K562 (cell line): ENCODE measurements at regions not wholly inside any gene's neighbourhood (a gene's known extent, or its start where the extent isn't known, plus 50 kb on each side); places are given as distances from the start of the nearest gene placed in this dataset.

ENCODE experiments used
- ATAC-seq: fragments of 200-7000 bp; cut with Tn5 transposase; 3 replicates; pipeline ENCODE4 v1.9.1; 2020; ENCODE audit warnings: moderate library complexity
- BruUV-seq: library from RNA; stranded (reverse); fragments of 400-500 nt; replicated peaks from 2 replicates; lab custom pipeline; 2021; lab: Mats Ljungman, UMichigan
- CTCF ChIA-PET: fragments of 300-600 bp; formaldehyde crosslinking; extraction: SDS; loops from one replicate; lab custom pipeline; 2021; ENCODE audit warnings: low intra/inter-chr PET ratio; lab: Yijun Ruan, JAX
- POLR2A ChIA-PET: fragments of 300-600, 350-650 bp; sonication (Branson Sonifier 250); formaldehyde crosslinking; extraction: SDS; loops from one replicate; lab custom pipeline; 2021; ENCODE audit warnings: antibody characterized with exemption, inconsistent platforms; lab: Yijun Ruan, JAX
- DNase-seq, 4 experiments: peaks; one replicate each; pipeline versions ENCODE4 v3.0.0 to v3.0.0-alpha.2; 2011 to 2018; ENCODE audit warnings: low spot score in 3 of 4, mixed read lengths in 3 of 4; ENCODE audit errors: extremely low read depth in 1 of 4
- FAIRE-seq: peaks from 2 replicates; lab custom pipeline; 2011; peaks lifted over from hg19 to GRCh38; lab: Jason Lieb, UNC
- H2AFZ ChIP-seq: 2 replicates; pipeline ENCODE4 v1.6.0; 2011; ENCODE audit warnings: low read depth, low read length, control low read depth, inconsistent platforms
- H3K27ac ChIP-seq: fragments of 200-600 bp; 3 replicates; pipeline ENCODE4 v1.8.0; 2011; ENCODE audit warnings: low read depth, mild to moderate bottlenecking, control low read depth, inconsistent platforms, low read length, moderate library complexity, mixed read lengths; ENCODE audit errors: extremely low read depth
- H3K27me3 ChIP-seq, 2 experiments: fragments of 300-600 bp in 1 of 2; 2 replicates in 1 of 2; 3 replicates in 1 of 2; pipeline versions ENCODE4 v1.6.0 to v1.8.0; 2011; ENCODE audit warnings: inconsistent platforms in 2 of 2, low read length in 2 of 2, mild to moderate bottlenecking in 1 of 2, mixed read lengths in 1 of 2, moderate library complexity in 1 of 2; ENCODE audit not compliant: control insufficient read depth in 2 of 2, insufficient read depth in 2 of 2
- H3K36me3 ChIP-seq: fragments of 300-600 bp; 3 replicates; pipeline ENCODE4 v1.8.0; 2011; ENCODE audit warnings: mild to moderate bottlenecking, low read length, inconsistent platforms; ENCODE audit not compliant: control insufficient read depth, insufficient read depth
- H3K4me1 ChIP-seq, 2 experiments: fragments of 200-600 bp in 1 of 2; replicated peaks in 1 of 2; 2 replicates in 1 of 2; 3 replicates in 1 of 2; pipeline versions ENCODE4 v1.5.1 to v1.8.0; 2011; ENCODE audit warnings: inconsistent platforms in 2 of 2, low read length in 2 of 2, mild to moderate bottlenecking in 1 of 2, mixed read lengths in 1 of 2, moderate library complexity in 1 of 2; ENCODE audit not compliant: control insufficient read depth in 2 of 2, insufficient read depth in 2 of 2
- H3K4me2 ChIP-seq: 2 replicates; pipeline ENCODE4 v1.6.1; 2011; ENCODE audit warnings: low read length, control low read depth, inconsistent platforms, mixed read lengths; ENCODE audit not compliant: insufficient read depth
- H3K4me3 ChIP-seq: fragments of 200-600 bp; sonication (generic), shearing (Covaris generic); 2 replicates; pipeline ENCODE4 v1.5.1; 2016; ENCODE audit warnings: control low read depth, inconsistent platforms
- H3K79me2 ChIP-seq: fragments of 200-600 bp; 3 replicates; pipeline ENCODE4 v1.8.0; 2011; ENCODE audit warnings: low read length, inconsistent platforms; ENCODE audit not compliant: control insufficient read depth, insufficient read depth
- H3K9ac ChIP-seq, 2 experiments: 2 replicates each; pipeline versions ENCODE4 v1.6.0 to v1.6.1; 2011; ENCODE audit warnings: low read depth in 2 of 2, low read length in 2 of 2, control low read depth in 1 of 2, inconsistent platforms in 1 of 2, mild to moderate bottlenecking in 1 of 2, mixed read lengths in 1 of 2; ENCODE audit not compliant: insufficient read depth in 1 of 2
- H3K9me1 ChIP-seq: one replicate; pipeline ENCODE4 v1.6.0; 2011; ENCODE audit warnings: inconsistent platforms, mild to moderate bottlenecking, low read length, moderate library complexity; ENCODE audit not compliant: control insufficient read depth, insufficient read depth
- H3K9me3 ChIP-seq: replicated peaks from 2 replicates; pipeline ENCODE4 v1.5.1; 2011; ENCODE audit warnings: low read depth, low read length, inconsistent platforms; ENCODE audit not compliant: control insufficient read depth, insufficient read depth
- H4K20me1 ChIP-seq: replicated peaks from 2 replicates; pipeline ENCODE4 v1.6.1; 2011; ENCODE audit warnings: low read length, inconsistent platforms, mixed read lengths; ENCODE audit not compliant: control insufficient read depth, insufficient read depth
- ARID2 ChIP-seq: fragments of 450-650 bp; IDR thresholded peaks from 2 replicates; pipeline ENCODE4 v1.6.1; 2017; ENCODE audit warnings: antibody characterized with exemption, mild to moderate bottlenecking
- CBFA2T3 ChIP-seq: fragments of 450-650 bp; IDR thresholded peaks from 2 replicates; pipeline ENCODE4 v1.6.1; 2017
- CCNT2 ChIP-seq: IDR thresholded peaks from 2 replicates; pipeline ENCODE4 v1.6.1; 2011; ENCODE audit warnings: borderline replicate concordance, low read depth, mild to moderate bottlenecking, moderate library complexity, mixed read lengths, low read length; ENCODE audit not compliant: insufficient read length; ENCODE audit errors: extremely low read depth
- EHMT2 ChIP-seq: fragments of 450-650 bp; IDR thresholded peaks from 2 replicates; pipeline ENCODE4 v1.6.1; 2018; ENCODE audit warnings: antibody characterized with exemption
- ETV6 ChIP-seq, 3 experiments: fragments of 150-350 bp in 1 of 3; sonication (generic) in 1 of 3; formaldehyde crosslinking in 1 of 3; IDR thresholded peaks; 2 replicates each; pipeline versions ENCODE4 v1.6.1 to v1.8.0; 2014 to 2022; ENCODE audit warnings: borderline replicate concordance in 2 of 3, low read depth in 2 of 3, antibody characterized with exemption in 1 of 3, low read length in 1 of 3, mild to moderate bottlenecking in 1 of 3, missing genetic modification reagents in 1 of 3
- HDAC3 ChIP-seq: fragments of 450-650 bp; IDR thresholded peaks from 2 replicates; pipeline ENCODE4 v1.6.1; 2018; ENCODE audit warnings: borderline replicate concordance, mild to moderate bottlenecking, moderate library complexity; ENCODE audit not compliant: partially characterized antibody
- POLR2AphosphoS5 ChIP-seq: IDR thresholded peaks from 2 replicates; pipeline ENCODE4 v1.6.1; 2011; ENCODE audit warnings: mild to moderate bottlenecking, low read depth, low read length, moderate library complexity; ENCODE audit not compliant: control insufficient read depth, insufficient read depth
- TBL1XR1 ChIP-seq, 2 experiments: IDR thresholded peaks; 2 replicates each; pipeline ENCODE4 v1.6.1; 2012; ENCODE audit warnings: improper control_type of control experiment in 2 of 2, low read length in 2 of 2, mild to moderate bottlenecking in 1 of 2
- XRCC3 ChIP-seq: fragments of 450-650 bp; IDR thresholded peaks from 2 replicates; pipeline ENCODE4 v1.6.1; 2017; ENCODE audit warnings: mild to moderate bottlenecking, moderate library complexity
- ZFPM2 ChIP-seq: fragments of 250-450 bp; sonication (Bioruptor Pico); IDR thresholded peaks from 2 replicates; pipeline ENCODE4 v1.5.1; 2022; ENCODE audit warnings: mild to moderate bottlenecking
- ZNF217 ChIP-seq: sonication (generic); formaldehyde crosslinking; IDR thresholded peaks from 2 replicates; pipeline ENCODE4 v1.8.0; 2022; ENCODE audit warnings: mild to moderate bottlenecking, missing genetic modification reagents
- ZNF224 ChIP-seq: sonication (generic); formaldehyde crosslinking; IDR thresholded peaks from 2 replicates; pipeline ENCODE4 v1.8.0; 2022; ENCODE audit warnings: mild to moderate bottlenecking, missing genetic modification reagents
- ZNF644 ChIP-seq: fragments of 200-800 bp; sonication (Bioruptor generic); IDR thresholded peaks from 2 replicates; pipeline ENCODE4 v1.6.1; 2016; ENCODE audit warnings: low read depth, missing genetic modification characterization, missing compliant biosample characterization
- WGBS: fragments of 100-300 bp; shearing (Covaris generic); methylation state at CpG from one replicate; pipeline ENCODE4 v1.1.6; 2016; ENCODE audit warnings: low coverage, mixed read lengths; ENCODE audit not compliant: insufficient coverage; ENCODE audit errors: missing lambda C conversion rate; 5-methylcytosine and 5-hydroxymethylcytosine counted together
- in situ Hi-C: fragments of 300-500 bp; cut with MboI; formaldehyde crosslinking; loops from 4 replicates; pipeline ENCODE4 v1.15.0; 2018; ENCODE audit warnings: inconsistent platforms, mixed read lengths
- intact Hi-C: fragments of 100-400 bp; cut with micrococcal nuclease; formaldehyde crosslinking; loops from 2 replicates; pipeline ENCODE4 v1.14.2; 2022
- TF ChIP-seq, protein P1 (sequence below): fragments of 250-450 bp; sonication (Bioruptor Pico); IDR thresholded peaks from 2 replicates; pipeline ENCODE4 v1.5.0; 2021; ENCODE audit warnings: mild to moderate bottlenecking, moderate library complexity
- TF ChIP-seq, protein P2 (sequence below): fragments of 450-650 bp; IDR thresholded peaks from 2 replicates; pipeline ENCODE4 v1.6.1; 2018; ENCODE audit warnings: mild to moderate bottlenecking, low read depth; ENCODE audit not compliant: partially characterized antibody

DNA sequence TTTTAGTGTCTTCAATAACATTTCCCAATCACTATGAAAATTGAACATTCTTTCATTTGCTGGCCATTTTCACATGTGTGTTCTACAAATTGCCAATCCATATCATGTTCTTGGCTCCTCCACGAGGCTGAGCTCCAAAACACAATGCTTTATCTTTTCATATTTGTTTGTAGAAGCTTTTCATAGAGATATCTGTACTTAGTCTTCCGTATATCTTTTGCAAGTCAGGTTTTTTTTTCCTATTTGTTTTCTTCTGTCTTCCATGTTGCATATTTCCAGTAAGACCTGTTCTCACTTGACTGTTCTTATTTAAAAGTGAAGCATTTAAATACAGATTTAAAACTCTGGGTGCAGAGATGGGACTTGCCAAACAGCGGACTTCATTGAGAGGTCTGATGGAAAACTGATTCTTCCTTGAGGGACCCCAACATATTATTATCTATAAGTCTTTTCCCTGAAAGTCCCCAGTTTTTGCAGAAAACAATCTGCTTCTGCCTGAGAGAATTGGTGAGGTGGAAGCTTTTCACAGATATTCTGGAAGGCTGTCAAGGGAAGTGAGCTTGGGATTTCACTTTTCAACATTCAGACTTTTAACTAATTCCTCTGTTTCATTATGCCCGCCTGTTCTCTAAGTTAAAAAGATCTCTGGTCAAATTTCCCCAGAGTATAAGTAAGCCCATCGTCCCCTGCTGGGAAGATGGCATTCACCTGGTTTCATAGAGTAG, 77.8 kb upstream of the KCNMB2 start:
- no TSS peak for BruUV-seq
- no peaks in the 10 kb centered on the region for H4K20me1 ChIP-seq
- ATAC-seq (no peak), DNase-seq (no peak), FAIRE-seq (no peak)
- in situ Hi-C loops, result loop anchor here (25.0 kb wide), 1 partner anchor 854 kb away; the partner anchor contains the start of gene ZNF639
- H3K9me1 ChIP-seq, result no peaks in the 10 kb centered on the region
- ChIA-PET POLR2A (interaction anchor here (0.8 kb wide), 1 partner anchor 1268 kb away, joined by 3 read pairs; no protein-coding TSS in a partner anchor), CTCF (no interaction called here)
- H3K4me1 ChIP-seq, result no peaks in the 10 kb centered on the region
- no peaks in the 10 kb centered on the region for H3K27me3 ChIP-seq
- no peak overlapping the region for H3K4me3 ChIP-seq
- no peaks in the 10 kb centered on the region for H3K9me3 ChIP-seq
- H3K9ac ChIP-seq, result no peak overlapping the region
- H3K4me2 ChIP-seq, result no peak overlapping the region
- intact Hi-C loops, result no loop called here
- 3% methylated on average over 5 of the region's 5 CpGs for WGBS
- H3K79me2 ChIP-seq, result no peaks in the 10 kb centered on the region
- no peaks in the 10 kb centered on the region for H3K36me3 ChIP-seq
- H2AFZ ChIP-seq, result no peak overlapping the region
- H3K27ac ChIP-seq, result no peak overlapping the region
- TF ChIP-seq XRCC3 (no peak), CCNT2 (no peak), CBFA2T3 (no peak), ZNF217 (CRISPR knock-in tag) (no peak), EHMT2 (no peak), POLR2AphosphoS5 (no peak), ZFPM2 (CRISPR knock-in tag) (no peak), HDAC3 (no peak), ZNF644 (no peak), ARID2 (no peak), ETV6 (IDR thresholded peaks at IDR 0.05; ENCODE audit: borderline replicate concordance in 1 of 2, low read depth in 2 of 2, low read length in 1 of 2) (no peak), ETV6 (CRISPR knock-in tag; IDR thresholded peaks at IDR 0.05; ENCODE audit: borderline replicate concordance) (no peak), ZNF224 (CRISPR knock-in tag) (no peak), TBL1XR1 (IDR thresholded peaks at IDR 0.05; ENCODE audit: low read length in 2 of 2) (no peak)
- TF ChIP-seq, protein P1, sequence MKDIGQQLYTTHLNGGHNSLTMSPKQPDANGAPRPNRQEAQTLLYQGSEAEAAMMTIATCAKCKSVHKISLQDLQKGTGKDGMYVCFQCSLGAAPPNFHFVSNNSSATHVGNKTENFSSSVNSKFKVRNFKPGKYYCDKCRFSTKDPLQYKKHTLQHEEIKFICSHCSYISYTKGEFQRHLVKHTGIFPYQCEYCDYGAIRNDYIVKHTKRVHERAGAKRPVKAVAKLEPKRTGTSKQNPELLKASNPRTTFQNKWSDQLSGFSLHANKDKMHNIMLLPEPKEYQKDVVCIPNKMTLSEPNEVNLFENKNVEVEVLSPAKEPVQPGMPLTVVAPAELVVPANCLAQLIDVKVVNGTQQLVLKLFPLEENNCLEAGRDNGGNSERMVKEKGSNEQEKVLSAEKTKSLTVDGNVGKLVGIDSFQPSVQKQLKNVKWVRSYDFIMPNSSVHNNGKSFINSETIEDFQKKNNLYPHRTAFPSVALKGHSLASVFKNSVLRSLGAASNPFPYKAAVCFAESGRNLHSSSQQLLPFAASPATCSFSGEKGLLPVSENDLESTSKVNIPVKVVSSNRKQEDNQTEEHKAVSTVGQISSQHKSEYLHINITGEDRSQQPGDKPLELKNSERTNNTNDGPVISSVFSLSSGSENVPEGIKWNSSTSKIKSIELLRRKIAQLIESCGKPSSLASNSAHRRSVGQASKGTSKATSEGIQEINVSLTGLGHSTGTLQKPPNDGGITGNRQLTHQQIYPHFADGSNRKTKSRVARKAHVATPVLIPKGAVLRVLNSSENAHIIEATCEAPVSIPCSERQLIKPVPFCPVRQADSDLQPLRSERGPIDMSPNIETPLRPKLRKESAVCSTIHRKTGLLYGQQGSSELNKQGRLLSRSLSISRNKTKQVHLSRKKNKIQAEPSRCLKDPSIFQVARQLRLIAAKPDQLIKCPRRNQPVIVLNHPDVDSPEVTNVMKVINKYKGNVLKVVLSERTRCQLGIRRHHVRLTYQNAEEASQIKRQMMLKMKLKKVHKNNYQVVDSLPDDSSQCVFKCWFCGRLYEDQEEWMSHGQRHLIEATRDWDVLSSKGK, result no peak
- TF ChIP-seq, protein P2, sequence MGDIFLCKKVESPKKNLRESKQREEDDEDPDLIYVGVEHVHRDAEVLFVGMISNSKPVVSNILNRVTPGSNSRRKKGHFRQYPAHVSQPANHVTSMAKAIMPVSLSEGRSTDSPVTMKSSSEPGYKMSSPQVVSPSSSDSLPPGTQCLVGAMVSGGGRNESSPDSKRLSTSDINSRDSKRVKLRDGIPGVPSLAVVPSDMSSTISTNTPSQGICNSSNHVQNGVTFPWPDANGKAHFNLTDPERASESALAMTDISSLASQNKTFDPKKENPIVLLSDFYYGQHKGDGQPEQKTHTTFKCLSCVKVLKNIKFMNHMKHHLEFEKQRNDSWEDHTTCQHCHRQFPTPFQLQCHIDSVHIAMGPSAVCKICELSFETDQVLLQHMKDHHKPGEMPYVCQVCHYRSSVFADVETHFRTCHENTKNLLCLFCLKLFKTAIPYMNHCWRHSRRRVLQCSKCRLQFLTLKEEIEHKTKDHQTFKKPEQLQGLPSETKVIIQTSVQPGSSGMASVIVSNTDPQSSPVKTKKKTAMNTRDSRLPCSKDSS, result no peak
